Testis (tissue), 2 donors: ENCODE measurements at regions not wholly inside any gene's neighbourhood (a gene's known extent, or its start where the extent isn't known, plus 50 kb on each side); places are given as distances from the start of the nearest gene placed in this dataset.

ENCODE experiments used
- POLR2A ChIP-seq: fragments of 450-650 bp; IDR thresholded peaks from one replicate; pipeline ENCODE4 v1.6.1; 2017; ENCODE audit warnings: antibody characterized with exemption, mild to moderate bottlenecking, moderate library complexity
- TF ChIP-seq, protein P1 (sequence below), 3 experiments: fragments of 450-650 bp in 2 of 3; fragments of 200-600 bp in 1 of 3; sonication (generic) in 1 of 3; IDR thresholded peaks; one replicate each; pipeline ENCODE4 v1.5.1; 2016 to 2019; ENCODE audit warnings: antibody characterized with exemption in 3 of 3, mild to moderate bottlenecking in 2 of 3, moderate library complexity in 1 of 3

DNA sequence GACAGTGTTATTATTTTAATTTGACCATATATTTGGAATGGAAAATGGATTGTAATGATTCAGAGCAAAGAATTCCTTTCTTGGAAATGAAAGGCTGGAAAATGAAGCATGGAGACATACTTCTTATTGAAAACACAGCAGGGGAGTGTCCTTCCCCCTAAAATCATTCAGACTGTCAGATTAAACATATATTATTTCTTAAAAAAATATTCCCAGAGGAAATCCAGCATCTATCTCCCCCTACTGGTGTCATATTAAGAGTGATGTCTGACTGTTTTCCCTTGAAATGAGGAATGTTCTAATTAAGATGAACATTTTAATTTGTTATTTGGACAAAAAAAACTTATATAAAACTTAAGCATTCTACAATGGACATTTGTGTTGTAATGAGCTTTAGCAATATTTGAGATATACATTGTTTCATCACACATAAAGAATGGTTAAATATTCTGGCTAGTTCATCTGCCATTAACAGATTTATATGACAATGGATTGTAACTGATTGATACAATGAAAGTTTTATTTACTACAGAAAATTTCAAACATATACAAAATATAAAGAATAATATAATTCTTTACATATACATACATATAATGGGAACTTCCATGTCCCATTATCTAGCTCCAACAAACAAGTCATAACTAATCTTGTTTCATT, 264.6 kb downstream of the SPRY1 start:
- TF ChIP-seq, protein P1, sequence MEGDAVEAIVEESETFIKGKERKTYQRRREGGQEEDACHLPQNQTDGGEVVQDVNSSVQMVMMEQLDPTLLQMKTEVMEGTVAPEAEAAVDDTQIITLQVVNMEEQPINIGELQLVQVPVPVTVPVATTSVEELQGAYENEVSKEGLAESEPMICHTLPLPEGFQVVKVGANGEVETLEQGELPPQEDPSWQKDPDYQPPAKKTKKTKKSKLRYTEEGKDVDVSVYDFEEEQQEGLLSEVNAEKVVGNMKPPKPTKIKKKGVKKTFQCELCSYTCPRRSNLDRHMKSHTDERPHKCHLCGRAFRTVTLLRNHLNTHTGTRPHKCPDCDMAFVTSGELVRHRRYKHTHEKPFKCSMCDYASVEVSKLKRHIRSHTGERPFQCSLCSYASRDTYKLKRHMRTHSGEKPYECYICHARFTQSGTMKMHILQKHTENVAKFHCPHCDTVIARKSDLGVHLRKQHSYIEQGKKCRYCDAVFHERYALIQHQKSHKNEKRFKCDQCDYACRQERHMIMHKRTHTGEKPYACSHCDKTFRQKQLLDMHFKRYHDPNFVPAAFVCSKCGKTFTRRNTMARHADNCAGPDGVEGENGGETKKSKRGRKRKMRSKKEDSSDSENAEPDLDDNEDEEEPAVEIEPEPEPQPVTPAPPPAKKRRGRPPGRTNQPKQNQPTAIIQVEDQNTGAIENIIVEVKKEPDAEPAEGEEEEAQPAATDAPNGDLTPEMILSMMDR (IDR thresholded peaks at IDR 0.05) = peak; percentile 22 to 51 (median 42)
- no peak for TF ChIP-seq POLR2A
